Mesodermal cell (in vitro differentiated cells): ENCODE measurements at regions not wholly inside any gene's neighbourhood (a gene's known extent, or its start where the extent isn't known, plus 50 kb on each side); places are given as distances from the start of the nearest gene placed in this dataset.

Source experiments
- H3K27ac ChIP-seq: 2 replicates; pipeline ENCODE4 v1.7.0; 2013; ENCODE audit warnings: mild to moderate bottlenecking, low read depth, low read length, moderate library complexity; ENCODE audit not compliant: severe bottlenecking
- H3K36me3 ChIP-seq: 2 replicates; pipeline ENCODE4 v1.7.1; 2013; ENCODE audit warnings: mild to moderate bottlenecking, low read length, moderate library complexity; ENCODE audit not compliant: control insufficient read depth, insufficient read depth
- H3K4me1 ChIP-seq: one replicate; pipeline ENCODE4 v1.7.1; 2013; ENCODE audit warnings: mild to moderate bottlenecking, low read length; ENCODE audit not compliant: insufficient read depth, control insufficient read depth, poor library complexity, severe bottlenecking
- H3K4me3 ChIP-seq: 2 replicates; pipeline ENCODE4 v1.7.0; 2013; ENCODE audit warnings: low read length, control low read depth, mild to moderate bottlenecking; ENCODE audit not compliant: insufficient read depth, poor library complexity, severe bottlenecking; ENCODE audit errors: extremely low read depth
- H3K9me3 ChIP-seq: 2 replicates; pipeline ENCODE4 v1.7.1; 2013; ENCODE audit warnings: mild to moderate bottlenecking, low read length, moderate library complexity; ENCODE audit not compliant: control insufficient read depth
- WGBS, 2 experiments: methylation state at CpG; one replicate each; pipeline ENCODE4 v1.1.5; 2013; ENCODE audit warnings: missing lambda C conversion rate in 2 of 2; ENCODE audit not compliant: insufficient coverage in 2 of 2; 5-methylcytosine and 5-hydroxymethylcytosine counted together

DNA sequence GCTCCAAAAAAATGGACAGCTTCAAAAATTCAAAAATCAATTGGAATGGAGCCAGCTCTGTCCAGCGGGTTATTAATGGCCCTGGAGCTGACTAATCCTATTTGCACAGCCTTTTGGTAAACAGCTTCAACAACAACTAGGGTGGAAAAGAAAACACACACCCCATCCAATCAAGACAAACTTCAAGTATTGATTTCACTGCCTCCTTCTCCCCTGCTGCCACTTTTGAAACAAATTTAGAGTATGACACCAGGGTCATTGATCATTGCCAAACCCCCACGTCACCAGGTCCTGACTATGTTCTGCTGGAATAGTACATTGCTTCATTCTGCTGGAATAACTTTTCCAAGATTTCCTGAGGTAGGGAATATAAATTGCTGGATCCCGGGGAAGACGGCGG lies 56.8 kb upstream of the GTF3A start:
- Histone ChIP-seq H3K36me3 (no peaks in the 10 kb centered on the region), H3K4me3 (no peak overlapping the region), H3K27ac (no peak overlapping the region), H3K9me3 (no peaks in the 10 kb centered on the region), H3K4me1 (no peaks in the 10 kb centered on the region)
- 90 to 94% methylated on average over 4 to 5 of the region's 5 CpGs for WGBS, 2 experiments

- 91 to 94% methylated on average over 10 to 12 of the region's 12 CpGs for WGBS, 2 experiments
- no peaks in the 10 kb centered on the region for H3K9me3 ChIP-seq
Observed at GRCh38 chr13:27370305-27370872, 54.0 kb upstream of the GTF3A start.

DNA sequence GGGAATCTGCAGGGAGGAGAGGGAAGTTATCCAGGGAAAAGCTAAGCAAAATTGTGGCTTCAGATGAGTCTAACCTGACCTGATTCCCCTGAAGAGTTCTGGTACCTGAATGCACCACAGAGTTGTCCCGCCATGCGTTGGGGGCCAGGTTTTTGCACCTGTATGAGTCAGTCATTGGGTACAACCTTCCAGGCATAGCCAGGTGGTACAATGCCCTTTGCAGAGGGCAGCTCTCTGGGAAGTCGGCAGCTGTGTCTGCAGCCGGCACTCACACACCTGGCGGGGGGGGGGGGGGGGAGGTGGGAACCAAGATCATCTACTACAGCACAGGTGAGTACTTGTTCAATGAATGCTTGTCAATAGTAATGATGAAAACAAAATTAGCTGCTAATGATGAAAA lies 52.5 kb upstream of the GTF3A start:
- Histone ChIP-seq H3K4me3 (no peak overlapping the region), H3K27ac (no peak overlapping the region), H3K9me3 (no peaks in the 10 kb centered on the region), H3K4me1 (no peaks in the 10 kb centered on the region), H3K36me3 (no peaks in the 10 kb centered on the region)
- WGBS, 2 experiments: 78 to 100% methylated on average over 2 to 5 of the region's 5 CpGs

More at GRCh38 chr13:27370305-27370872, 54.0 kb upstream of the GTF3A start:
- H3K4me3 ChIP-seq: no peak overlapping the region
- no peaks in the 10 kb centered on the region for H3K36me3 ChIP-seq
- H3K4me1 ChIP-seq: no peaks in the 10 kb centered on the region
- H3K27ac ChIP-seq: no peak overlapping the region

DNA sequence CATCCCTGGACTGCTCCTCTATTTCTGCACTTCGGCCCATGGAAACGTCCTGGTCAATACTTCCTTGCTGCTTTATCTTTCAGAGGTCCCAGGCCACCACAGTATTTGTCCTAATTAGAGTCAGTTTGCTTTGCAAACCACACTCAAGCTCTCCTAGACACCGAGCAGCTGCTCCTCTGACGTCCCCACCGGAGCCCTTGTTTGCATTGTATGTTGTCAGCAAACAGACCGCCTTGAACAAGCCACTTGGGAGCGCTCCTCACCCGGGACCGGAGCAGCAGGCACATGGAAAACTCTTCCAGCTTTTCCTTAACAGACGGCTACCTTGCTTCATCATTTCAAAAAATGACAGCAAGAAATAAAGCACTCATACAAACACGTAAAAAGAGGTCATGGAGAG lies 51.5 kb upstream of the GTF3A start:
- no peaks in the 10 kb centered on the region for H3K4me1 ChIP-seq
- WGBS, 2 experiments: 46 to 51% methylated on average over 7 to 8 of the region's 11 CpGs
- H3K27ac ChIP-seq: no peak overlapping the region

DNA sequence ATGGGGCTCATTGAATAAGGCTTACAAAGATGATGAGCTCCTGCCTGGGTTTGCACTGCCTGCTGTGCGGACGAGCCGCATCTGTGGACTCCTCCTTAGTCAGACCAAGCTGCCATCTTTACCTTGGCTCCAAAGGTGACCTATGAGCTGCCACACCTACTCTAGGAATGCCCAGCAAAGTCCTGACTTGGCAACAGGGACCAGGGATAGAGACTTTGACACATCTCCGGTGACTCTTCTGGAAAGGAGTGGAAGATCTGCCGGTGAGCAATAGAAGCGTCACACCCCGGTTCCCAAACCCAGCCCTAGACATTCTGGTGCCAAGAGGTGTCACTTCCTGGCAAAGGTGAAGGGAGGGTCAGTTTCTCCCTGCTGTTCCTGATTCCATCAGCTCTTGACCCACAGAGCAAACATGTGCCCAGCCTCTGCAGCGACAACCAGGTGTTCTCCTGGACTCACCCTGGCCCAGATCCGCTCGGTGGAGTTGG lies 50.2 kb upstream of the GTF3A start:
- no peaks in the 10 kb centered on the region for H3K4me1 ChIP-seq
- no peaks in the 10 kb centered on the region for H3K9me3 ChIP-seq
- no peak overlapping the region for H3K27ac ChIP-seq
- H3K4me3 ChIP-seq: no peak overlapping the region
- H3K36me3 ChIP-seq: no peaks in the 10 kb centered on the region
- WGBS, 2 experiments: 91 to 94% methylated on average over 7 to 8 of the region's 10 CpGs

More for the DNA sequence above, 51.5 kb upstream of the GTF3A start:
- Histone ChIP-seq H3K9me3 (no peaks in the 10 kb centered on the region), H3K36me3 (no peaks in the 10 kb centered on the region), H3K4me3 (no peak overlapping the region)
